WTC11 (cell line): ENCODE measurements at regions not wholly inside any gene's neighbourhood (a gene's known extent, or its start where the extent isn't known, plus 50 kb on each side); places are given as distances from the start of the nearest gene placed in this dataset.

ENCODE experiments used
- ATAC-seq: fragments of 200-7000 bp; cut with Tn5 transposase; 2 replicates; pipeline ENCODE4 v1.10.0; 2021; ENCODE audit warnings: mild to moderate bottlenecking, moderate library complexity
- CTCF ChIA-PET: fragments of 300-600 bp; sonication (Branson Sonifier 250); formaldehyde crosslinking; loops from one replicate; lab custom pipeline; 2021; ENCODE audit warnings: antibody characterized with exemption; lab: Charles Lee
- POLR2A ChIA-PET: fragments of 350-600 bp; sonication (Branson Sonifier 250); formaldehyde crosslinking; loops from one replicate; lab custom pipeline; 2021; ENCODE audit warnings: antibody characterized with exemption; lab: Charles Lee
- DNase-seq: peaks from one replicate; pipeline ENCODE4 v3.0.0; 2021; ENCODE audit warnings: low spot score
- H3K27ac Mint-ChIP-seq: 2 replicates; pipeline ENCODE4 v1.8.0; 2021; ENCODE audit warnings: mixed read lengths
- H3K27me3 Mint-ChIP-seq: 2 replicates; pipeline ENCODE4 v1.8.0; 2021; ENCODE audit warnings: low read depth, mild to moderate bottlenecking, moderate library complexity, mixed read lengths
- H3K36me3 Mint-ChIP-seq: 2 replicates; pipeline ENCODE4 v1.8.0; 2021; ENCODE audit warnings: mixed read lengths
- H3K4me1 Mint-ChIP-seq: 2 replicates; pipeline ENCODE4 v1.8.0; 2022; ENCODE audit warnings: mixed read lengths
- H3K4me3 Mint-ChIP-seq: 2 replicates; pipeline ENCODE4 v1.8.0; 2021; ENCODE audit warnings: mild to moderate bottlenecking, moderate library complexity, mixed read lengths
- H3K9me3 Mint-ChIP-seq: 2 replicates; pipeline ENCODE4 v1.8.0; 2021; ENCODE audit warnings: mixed read lengths
- ATF2 ChIP-seq: sonication (generic); formaldehyde crosslinking; IDR thresholded peaks from 2 replicates; pipeline ENCODE4 v1.8.1; 2022; ENCODE audit warnings: low read depth, missing genetic modification reagents, borderline replicate concordance
- ATF3 ChIP-seq: sonication (generic); formaldehyde crosslinking; conservative IDR thresholded peaks from 2 replicates; pipeline ENCODE4 v1.8.1; 2022; ENCODE audit warnings: mild to moderate bottlenecking, missing genetic modification reagents
- CTCF ChIP-seq: fragments of 200-600 bp; IDR thresholded peaks from 2 replicates; pipeline ENCODE4 v1.8.0; 2022; ENCODE audit warnings: antibody characterized with exemption
- IRF2 ChIP-seq: sonication (generic); formaldehyde crosslinking; IDR thresholded peaks from 2 replicates; pipeline ENCODE4 v1.8.0; 2022; ENCODE audit warnings: low read depth, missing genetic modification reagents, borderline replicate concordance
- MYBL2 ChIP-seq: sonication (generic); formaldehyde crosslinking; IDR thresholded peaks from 2 replicates; pipeline ENCODE4 v1.8.1; 2023; ENCODE audit warnings: mild to moderate bottlenecking, moderate library complexity, missing genetic modification reagents
- PRDM15 ChIP-seq: sonication (generic); formaldehyde crosslinking; IDR thresholded peaks from 2 replicates; pipeline ENCODE4 v1.8.0; 2022; ENCODE audit warnings: missing genetic modification reagents
- ZNF532 ChIP-seq: fragments of 250-450 bp; sonication (Bioruptor Pico); IDR thresholded peaks from 2 replicates; pipeline ENCODE4 v1.9.0; 2021; ENCODE audit warnings: mild to moderate bottlenecking, borderline replicate concordance

GRCh38 chr3:166169681-166170080, 332.5 kb upstream of the BCHE start:
- Mint-ChIP-seq H3K27ac (no peak overlapping the region), H3K36me3 (no peaks in the 10 kb centered on the region), H3K9me3 (no peaks in the 10 kb centered on the region; the same call in 1 of the 2 replicates), H3K4me1 (no peaks in the 10 kb centered on the region), H3K27me3 (no peaks in the 10 kb centered on the region), H3K4me3 (no peak overlapping the region)
- ChIA-PET CTCF (no interaction called here), POLR2A (no interaction called here)
- TF ChIP-seq IRF2 (CRISPR knock-in tag) (no peak), MYBL2 (no peak), CTCF (no peak)
- DNase-seq, result no peak
- no peak for ATAC-seq

- no peak for TF ChIP-seq PRDM15 (CRISPR knock-in tag)
- no peak for DNase-seq
- no peak overlapping the region for H3K4me3 Mint-ChIP-seq
- ATAC-seq, result no peak
- H3K36me3 Mint-ChIP-seq, result no peaks in the 10 kb centered on the region
- H3K4me1 Mint-ChIP-seq, result 0 out of 2 replicates have a peak, but pooled peaks cover 3% of the 10 kb centered on the region
- ChIA-PET POLR2A (no interaction called here), CTCF (no interaction called here)
- 0 out of 2 replicates have a peak, but pooled peaks cover 5% of the 10 kb centered on the region for H3K9me3 Mint-ChIP-seq
- no peaks in the 10 kb centered on the region for H3K27me3 Mint-ChIP-seq
- no peak overlapping the region for H3K27ac Mint-ChIP-seq
Observed at GRCh38 chr3:166127969-166128368, 290.7 kb upstream of the BCHE start.

- ATAC-seq (peak; percentile 96), DNase-seq (no peak)
- Mint-ChIP-seq H3K27ac (no peak overlapping the region), H3K4me3 (no peak overlapping the region), H3K27me3 (no peaks in the 10 kb centered on the region), H3K36me3 (no peaks in the 10 kb centered on the region), H3K4me1 (0 out of 2 replicates have a peak, but pooled peaks cover 3% of the 10 kb centered on the region), H3K9me3 (no peaks in the 10 kb centered on the region)
- ChIA-PET CTCF (no interaction called here), POLR2A (no interaction called here)
- TF ChIP-seq ATF3 (CRISPR knock-in tag) (no peak), ZNF532 (CRISPR knock-in tag) (no peak), ATF2 (no peak)
Observed at GRCh38 chr3:166125179-166125578, 288.0 kb upstream of the BCHE start.
